Transverse colon (tissue), 3 donors: ENCODE measurements at regions not wholly inside any gene's neighbourhood (a gene's known extent, or its start where the extent isn't known, plus 50 kb on each side); places are given as distances from the start of the nearest gene placed in this dataset.

ENCODE experiments used
- CTCF ChIP-seq, 5 experiments: fragments of 200-600 bp in 3 of 5; fragments of 450-650 bp in 2 of 5; sonication (generic) in 3 of 5; IDR thresholded peaks; 1 replicate in 2 of 5; 2 replicates in 3 of 5; pipeline ENCODE4 v1.5.1; 2016 to 2017; ENCODE audit warnings: antibody characterized with exemption in 5 of 5, inconsistent platforms in 3 of 5, mild to moderate bottlenecking in 2 of 5, moderate library complexity in 1 of 5
- POLR2A ChIP-seq: fragments of 450-650 bp; IDR thresholded peaks from one replicate; pipeline ENCODE4 v1.6.1; 2016; ENCODE audit warnings: antibody characterized with exemption, mild to moderate bottlenecking, moderate library complexity

DNA sequence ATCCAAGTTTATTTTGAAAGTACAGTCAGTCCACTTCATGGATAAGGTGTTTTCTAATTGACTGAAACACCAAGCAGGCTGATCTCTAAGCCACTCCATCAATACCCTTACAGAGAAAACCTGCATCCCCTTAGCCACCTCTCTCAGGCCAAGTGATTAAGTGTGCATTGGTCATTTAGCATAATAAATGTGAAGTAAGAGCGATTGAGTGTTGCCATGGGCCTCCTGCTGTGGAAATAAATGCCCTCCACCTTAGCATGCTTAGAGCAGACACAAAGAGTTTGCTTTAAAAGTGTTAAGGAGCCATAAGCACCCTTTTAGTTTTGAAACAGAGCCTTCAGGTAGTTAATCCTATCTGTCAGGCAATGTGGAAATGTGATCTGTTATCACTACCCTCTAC, 386.5 kb downstream of the GPAT3 start:
- TF ChIP-seq POLR2A (no peak), CTCF (IDR thresholded peaks at IDR 0.05) (no peak)
